ENCODE measurements at regions not wholly inside any gene's neighbourhood (a gene's known extent, or its start where the extent isn't known, plus 50 kb on each side); places are given as distances from the start of the nearest gene placed in this dataset.

- intact Hi-C loops (cut with DNase I) = no loop called here
- no peaks in the 10 kb centered on the region for H3K27me3 ChIP-seq
- no peaks in the 10 kb centered on the region for H3K36me3 ChIP-seq
- no peaks in the 10 kb centered on the region for H3K9me3 ChIP-seq
- H3K4me3 ChIP-seq = no peak overlapping the region
- peak overlapping the region; percentile 95 for H3K27ac ChIP-seq
- DNase-seq (ENCODE audit: extremely low spot score in 2 of 2) = no peak
- peaks cover 77% of the 10 kb centered on the region for H3K4me1 ChIP-seq
- TF ChIP-seq POLR2A (IDR thresholded peaks at IDR 0.05) (no peak), POLR2AphosphoS5 (IDR thresholded peaks at IDR 0.05; ENCODE audit: insufficient read depth in 1 of 2, low read depth in 1 of 2) (no peak), CTCF (IDR thresholded peaks at IDR 0.05) (no peak)
Measured at GRCh38 chr17:83200751-83201150, 121.3 kb downstream of the METRNL start.

GRCh38 chr17:83201206-83202001 lies 122.0 kb downstream of the METRNL start:
- Histone ChIP-seq H3K27ac (peak overlapping the region; percentile 95), H3K36me3 (no peaks in the 10 kb centered on the region), H3K4me1 (peaks cover 70% of the 10 kb centered on the region), H3K9me3 (no peaks in the 10 kb centered on the region), H3K27me3 (no peaks in the 10 kb centered on the region), H3K4me3 (no peak overlapping the region)
- no peak for DNase-seq (ENCODE audit: extremely low spot score in 2 of 2)
- TF ChIP-seq POLR2A (IDR thresholded peaks at IDR 0.05) = no peak
- TF ChIP-seq CTCF (IDR thresholded peaks at IDR 0.05) = no peak
- TF ChIP-seq POLR2AphosphoS5 (IDR thresholded peaks at IDR 0.05; ENCODE audit: insufficient read depth in 1 of 2, low read depth in 1 of 2) = no peak
- intact Hi-C loops (cut with DNase I) = no loop called here

GRCh38 chr17:83202002-83203000 lies 122.9 kb downstream of the METRNL start:
- Histone ChIP-seq H3K27ac (peak overlapping the region; percentile 95), H3K4me1 (peaks cover 61% of the 10 kb centered on the region), H3K36me3 (no peaks in the 10 kb centered on the region), H3K9me3 (no peaks in the 10 kb centered on the region), H3K27me3 (no peaks in the 10 kb centered on the region), H3K4me3 (no peak overlapping the region)
- TF ChIP-seq POLR2A (IDR thresholded peaks at IDR 0.05) = no peak
- no peak for TF ChIP-seq POLR2AphosphoS5 (IDR thresholded peaks at IDR 0.05; ENCODE audit: insufficient read depth in 1 of 2, low read depth in 1 of 2)
- no peak for TF ChIP-seq CTCF (IDR thresholded peaks at IDR 0.05)
- no peak for DNase-seq (ENCODE audit: extremely low spot score in 2 of 2)
- intact Hi-C loops (cut with DNase I) = no loop called here

- Histone ChIP-seq H3K4me1 (peaks cover 59% of the 10 kb centered on the region), H3K9me3 (no peaks in the 10 kb centered on the region), H3K36me3 (no peaks in the 10 kb centered on the region), H3K4me3 (no peak overlapping the region), H3K27me3 (no peaks in the 10 kb centered on the region), H3K27ac (peak overlapping the region; percentile 95)
- TF ChIP-seq POLR2AphosphoS5 (IDR thresholded peaks at IDR 0.05; ENCODE audit: insufficient read depth in 1 of 2, low read depth in 1 of 2) (peak; percentile 68 to 84), POLR2A (IDR thresholded peaks at IDR 0.05) (peak in 1 of 2 donors; percentile 37), CTCF (IDR thresholded peaks at IDR 0.05) (no peak)
- DNase-seq (ENCODE audit: extremely low spot score in 2 of 2) = no peak
- intact Hi-C loops (cut with DNase I) = no loop called here
Measured at GRCh38 chr17:83203073-83203471, 123.7 kb downstream of the METRNL start.

Data from vagina (tissue), 2 donors.